HepG2 (cell line): ENCODE measurements at regions not wholly inside any gene's neighbourhood (a gene's known extent, or its start where the extent isn't known, plus 50 kb on each side); places are given as distances from the start of the nearest gene placed in this dataset.
"Not testable (repeated sequence)": the region's sequence is repeated elsewhere in the genome, so short reads cannot be mapped to it uniquely, and the experiment has no call there.

Experiments used
- ATAC-seq: fragments of 200-7000 bp; cut with Tn5 transposase; 3 replicates; pipeline ENCODE4 v1.9.1; 2020; ENCODE audit warnings: mild to moderate bottlenecking, moderate library complexity
- BruUV-seq: library from RNA; stranded (reverse); fragments of 400-500 nt; replicated peaks from 2 replicates; lab custom pipeline; 2021; lab: Mats Ljungman, UMichigan
- CTCF ChIA-PET: fragments of 300-600 bp; formaldehyde crosslinking; extraction: SDS; loops from one replicate; lab custom pipeline; 2021; ENCODE audit warnings: low total read pairs, inconsistent platforms, low intra/inter-chr PET ratio; lab: Yijun Ruan, JAX
- POLR2A ChIA-PET: fragments of 350-600 bp; sonication (Branson Sonifier 250); formaldehyde crosslinking; loops from one replicate; lab custom pipeline; 2020; ENCODE audit warnings: antibody characterized with exemption, inconsistent platforms; lab: Yijun Ruan, JAX
- DNase-seq: peaks from one replicate; pipeline ENCODE4 v3.0.0-alpha.2; 2015; ENCODE audit warnings: low spot score
- FAIRE-seq: peaks from 3 replicates; lab custom pipeline; 2011; peaks lifted over from hg19 to GRCh38; lab: Jason Lieb, UNC
- H2AFZ ChIP-seq: one replicate; pipeline ENCODE4 v1.6.1; 2011; ENCODE audit warnings: low read length, inconsistent platforms
- H3K27ac ChIP-seq: fragments of 300-600 bp; 3 replicates; pipeline ENCODE4 v1.8.0; 2011; ENCODE audit warnings: mixed run types, mild to moderate bottlenecking, mixed read lengths, low read length, inconsistent platforms; ENCODE audit not compliant: insufficient read depth; ENCODE audit errors: extremely low read length
- H3K27me3 ChIP-seq, 2 experiments: fragments of 200-600 bp in 1 of 2; 2 replicates in 1 of 2; 3 replicates in 1 of 2; pipeline versions ENCODE4 v1.6.0 to v1.8.0; 2011; ENCODE audit warnings: low read length in 2 of 2, mild to moderate bottlenecking in 2 of 2, moderate library complexity in 2 of 2, inconsistent platforms in 1 of 2; ENCODE audit not compliant: insufficient read depth in 2 of 2, control insufficient read depth in 1 of 2
- H3K36me3 ChIP-seq, 2 experiments: fragments of 200-600 bp in 1 of 2; replicated peaks in 1 of 2; 2 replicates in 1 of 2; 3 replicates in 1 of 2; pipeline versions ENCODE4 v1.5.1 to v1.8.0; 2011; ENCODE audit warnings: low read length in 2 of 2, inconsistent platforms in 1 of 2; ENCODE audit not compliant: insufficient read depth in 2 of 2, control insufficient read depth in 1 of 2
- H3K4me1 ChIP-seq: 2 replicates; pipeline ENCODE4 v1.5.1; 2012; ENCODE audit warnings: low read length, inconsistent platforms; ENCODE audit not compliant: insufficient read depth
- H3K4me2 ChIP-seq: 2 replicates; pipeline ENCODE4 v1.6.0; 2011; ENCODE audit warnings: low read depth, low read length, inconsistent platforms
- H3K4me3 ChIP-seq, 3 experiments: fragments of 200-600 bp in 1 of 3; sonication (generic), shearing (Covaris generic) in 1 of 3; replicated peaks in 1 of 3; 2 replicates each; pipeline ENCODE4 v1.5.1; 2011 to 2016; ENCODE audit warnings: low read length in 3 of 3, inconsistent platforms in 2 of 3, low read depth in 2 of 3, mild to moderate bottlenecking in 2 of 3, control low read depth in 1 of 3, mixed read lengths in 1 of 3; ENCODE audit not compliant: insufficient read depth in 1 of 3
- H3K79me2 ChIP-seq: one replicate; pipeline ENCODE4 v1.6.1; 2011; ENCODE audit warnings: low read length, inconsistent platforms; ENCODE audit not compliant: insufficient read depth
- H3K9ac ChIP-seq: 2 replicates; pipeline ENCODE4 v1.6.0; 2011; ENCODE audit warnings: mild to moderate bottlenecking, low read depth, low read length, inconsistent platforms; ENCODE audit not compliant: insufficient read depth
- H3K9me3 ChIP-seq: 2 replicates; pipeline ENCODE4 v1.5.1; 2012; ENCODE audit warnings: mild to moderate bottlenecking, low read length
- H4K20me1 ChIP-seq: 2 replicates; pipeline ENCODE4 v1.6.0; 2011; ENCODE audit warnings: inconsistent platforms, mild to moderate bottlenecking, low read length, moderate library complexity; ENCODE audit not compliant: insufficient read depth
- ARID5B ChIP-seq: IDR thresholded peaks from 2 replicates; pipeline ENCODE4 v1.4.0; 2020; ENCODE audit warnings: mild to moderate bottlenecking, missing genetic modification reagents
- ATRX ChIP-seq: sonication (generic); formaldehyde crosslinking; IDR thresholded peaks from 2 replicates; pipeline ENCODE4 v1.4.0; 2020; ENCODE audit warnings: missing genetic modification reagents, borderline replicate concordance
- ELF1 ChIP-seq: sonication (generic); formaldehyde crosslinking; IDR thresholded peaks from 2 replicates; pipeline ENCODE4 v1.4.0; 2020; ENCODE audit warnings: missing genetic modification reagents
- ESRRA ChIP-seq: sonication (generic); formaldehyde crosslinking; IDR thresholded peaks from 2 replicates; pipeline ENCODE4 v1.5.1; 2020; ENCODE audit warnings: mild to moderate bottlenecking, low read depth, missing genetic modification reagents
- ETV6 ChIP-seq: sonication (generic); formaldehyde crosslinking; conservative IDR thresholded peaks from 2 replicates; pipeline ENCODE4 v1.4.0; 2020; ENCODE audit warnings: missing genetic modification reagents
- HOMEZ ChIP-seq: IDR thresholded peaks from 2 replicates; pipeline ENCODE4 v1.6.1; 2016; ENCODE audit warnings: low read depth
- HOXA3 ChIP-seq: sonication (generic); formaldehyde crosslinking; IDR thresholded peaks from 2 replicates; pipeline ENCODE4 v1.5.0; 2020; ENCODE audit warnings: missing genetic modification reagents
- KDM2A ChIP-seq: sonication (generic); formaldehyde crosslinking; IDR thresholded peaks from 2 replicates; pipeline ENCODE4 v1.4.0; 2020; ENCODE audit warnings: low read depth, missing genetic modification reagents, borderline replicate concordance
- MAFF ChIP-seq: IDR thresholded peaks from 2 replicates; pipeline ENCODE4 v1.6.1; 2011; ENCODE audit warnings: low read depth, low read length, improper control_type of control experiment
- REPIN1 ChIP-seq: sonication (generic); formaldehyde crosslinking; IDR thresholded peaks from 2 replicates; pipeline ENCODE4 v1.8.0; 2022; ENCODE audit warnings: missing genetic modification reagents, low read depth, mild to moderate bottlenecking, borderline replicate concordance
- SAP130 ChIP-seq: IDR thresholded peaks from 2 replicates; pipeline ENCODE4 v1.6.1; 2016; ENCODE audit warnings: low read depth
- SOX13 ChIP-seq, 3 experiments: fragments of 450-650 bp in 1 of 3; sonication (generic) in 1 of 3; formaldehyde crosslinking in 1 of 3; IDR thresholded peaks in 2 of 3; conservative IDR thresholded peaks in 1 of 3; 2 replicates each; pipeline versions ENCODE4 v1.5.0 to v1.6.1; 2016 to 2020; ENCODE audit warnings: antibody characterized with exemption in 1 of 3, mild to moderate bottlenecking in 1 of 3, missing compliant biosample characterization in 1 of 3, missing genetic modification reagents in 1 of 3, moderate library complexity in 1 of 3
- SOX5 ChIP-seq: IDR thresholded peaks from 2 replicates; pipeline ENCODE4 v1.6.1; 2016; ENCODE audit warnings: borderline replicate concordance
- ZFP37 ChIP-seq: sonication (generic); formaldehyde crosslinking; IDR thresholded peaks from 2 replicates; pipeline ENCODE4 v1.4.0; 2020; ENCODE audit warnings: missing genetic modification reagents, borderline replicate concordance
- ZNF101 ChIP-seq: sonication (generic); formaldehyde crosslinking; IDR thresholded peaks from 2 replicates; pipeline ENCODE4 v1.4.0; 2020; ENCODE audit warnings: mild to moderate bottlenecking, low read depth, missing genetic modification reagents, borderline replicate concordance
- ZNF367 ChIP-seq: sonication (generic); formaldehyde crosslinking; IDR thresholded peaks from 2 replicates; pipeline ENCODE4 v1.4.0; 2020; ENCODE audit warnings: missing genetic modification reagents, borderline replicate concordance
- ZNF768 ChIP-seq: sonication (generic); formaldehyde crosslinking; IDR thresholded peaks from 2 replicates; pipeline ENCODE4 v1.4.0; 2020; ENCODE audit warnings: missing genetic modification reagents
- WGBS: methylation state at CpG from one replicate; pipeline ENCODE4 v1.1.6; 2017; ENCODE audit warnings: low lambda C conversion rate; 5-methylcytosine and 5-hydroxymethylcytosine counted together
- in situ Hi-C: cut with HindIII; loops from 2 replicates; pipeline ENCODE4 v1.10.0; 2017; ENCODE audit warnings: low pct_unique_long_range_greater_than_20kb; ENCODE audit not compliant: extremely low pct_ligation_motif_present
- intact Hi-C: fragments of 100-400 bp; cut with micrococcal nuclease; formaldehyde crosslinking; loops from one replicate; pipeline ENCODE4 v1.10.0; 2022; ENCODE audit not compliant: unreplicated experiment

- POLR2A ChIA-PET, result no interaction called here
Observed at GRCh38 chr2:14781142-14781541, 148.6 kb downstream of the LRATD1 start.

GRCh38 chr2:14788814-14789213 lies 156.3 kb downstream of the LRATD1 start:
- H3K79me2 ChIP-seq; H3K27me3 ChIP-seq; POLR2A ChIA-PET; H3K36me3 ChIP-seq; H3K9ac ChIP-seq; H3K4me1 ChIP-seq; FAIRE-seq; H3K4me2 ChIP-seq; H2AFZ ChIP-seq; in situ Hi-C loops; H3K27ac ChIP-seq; H3K4me3 ChIP-seq; ATAC-seq; H4K20me1 ChIP-seq; CTCF ChIA-PET; DNase-seq; intact Hi-C loops; BruUV-seq; TF ChIP-seq SOX13 (IDR thresholded peaks at IDR 0.05): not testable (repeated sequence)
- peaks cover 16% of the 10 kb centered on the region for H3K9me3 ChIP-seq
- 20% methylated on average over 9 of the region's 9 CpGs for WGBS
- peak in 1 of 2 experiments; percentile 9; a peak in 1 of 4 replicates for TF ChIP-seq SOX13 (CRISPR knock-in tag; conservative IDR thresholded peaks at IDR 0.05 in 1 of 2, IDR thresholded peaks at IDR 0.05 in 1 of 2)
- TF ChIP-seq ARID5B (CRISPR knock-in tag), result peak; percentile 79
- 0 out of 2 replicates have a peak, but pooled peaks have one; percentile 38 for TF ChIP-seq HOMEZ (CRISPR knock-in tag)
- peak; percentile 71 for TF ChIP-seq HOXA3 (CRISPR knock-in tag)
- TF ChIP-seq KDM2A (CRISPR knock-in tag), result 0 out of 2 replicates have a peak, but pooled peaks have one; percentile 33
- TF ChIP-seq SOX5 (CRISPR knock-in tag), result peak; percentile 29; the same call in 1 of the 2 replicates
- peak; percentile 33; the same call in 1 of the 2 replicates for TF ChIP-seq ZNF768
- TF ChIP-seq SAP130 (CRISPR knock-in tag), result 0 out of 2 replicates have a peak, but pooled peaks have one; percentile 19
- 0 out of 2 replicates have a peak, but pooled peaks have one; percentile 11 for TF ChIP-seq ELF1 (CRISPR knock-in tag)

More at GRCh38 chr2:14781142-14781541, 148.6 kb downstream of the LRATD1 start:
- Histone ChIP-seq H3K9ac (no peak overlapping the region), H4K20me1 (no peaks in the 10 kb centered on the region), H2AFZ (no peak overlapping the region), H3K4me3 (no peak overlapping the region), H3K27ac (no peak overlapping the region), H3K9me3 (0 out of 2 replicates have a peak, but pooled peaks cover 5% of the 10 kb centered on the region), H3K79me2 (no peaks in the 10 kb centered on the region), H3K27me3 (no peaks in the 10 kb centered on the region), H3K36me3 (no peaks in the 10 kb centered on the region), H3K4me1 (peaks cover 10% of the 10 kb centered on the region), H3K4me2 (no peak overlapping the region)
- in situ Hi-C loops (no loop called here), intact Hi-C loops (no loop called here)
- TF ChIP-seq SAP130 (CRISPR knock-in tag), result no peak
- TF ChIP-seq MAFF, result no peak
- no peak for TF ChIP-seq ETV6 (CRISPR knock-in tag)
- TF ChIP-seq ATRX (CRISPR knock-in tag), result no peak
- no peak for TF ChIP-seq ESRRA (CRISPR knock-in tag)
- TF ChIP-seq ZNF367, result no peak
- no peak for TF ChIP-seq SOX13 (IDR thresholded peaks at IDR 0.05)
- no peak for TF ChIP-seq SOX13 (CRISPR knock-in tag; conservative IDR thresholded peaks at IDR 0.05 in 1 of 2, IDR thresholded peaks at IDR 0.05 in 1 of 2)
- no peak for TF ChIP-seq ZNF101
- TF ChIP-seq ZFP37 (CRISPR knock-in tag), result no peak
- no peak for TF ChIP-seq REPIN1 (CRISPR knock-in tag)
- no peak for ATAC-seq
- FAIRE-seq, result no peak
- CTCF ChIA-PET, result no interaction called here
- BruUV-seq, result no TSS peak
- DNase-seq, result no peak
- 27% methylated on average over 4 of the region's 4 CpGs for WGBS
